NCI-H2227 (cell line): ENCODE measurements at regions not wholly inside any gene's neighbourhood (a gene's known extent, or its start where the extent isn't known, plus 50 kb on each side); places are given as distances from the start of the nearest gene placed in this dataset.

ENCODE experiments used
- DNase-seq: peaks from one replicate; lab custom pipeline; 2025; ENCODE audit not compliant: unreplicated experiment; lab: John Stamatoyannopoulos, UW

- DNase-seq, result peak; percentile 38
Observed at GRCh38 chr7:98565103-98565502, 52.0 kb upstream of the NPTX2 start.

GRCh38 chr7:98562871-98563495 lies 54.1 kb upstream of the NPTX2 start:
- no peak for DNase-seq

DNA sequence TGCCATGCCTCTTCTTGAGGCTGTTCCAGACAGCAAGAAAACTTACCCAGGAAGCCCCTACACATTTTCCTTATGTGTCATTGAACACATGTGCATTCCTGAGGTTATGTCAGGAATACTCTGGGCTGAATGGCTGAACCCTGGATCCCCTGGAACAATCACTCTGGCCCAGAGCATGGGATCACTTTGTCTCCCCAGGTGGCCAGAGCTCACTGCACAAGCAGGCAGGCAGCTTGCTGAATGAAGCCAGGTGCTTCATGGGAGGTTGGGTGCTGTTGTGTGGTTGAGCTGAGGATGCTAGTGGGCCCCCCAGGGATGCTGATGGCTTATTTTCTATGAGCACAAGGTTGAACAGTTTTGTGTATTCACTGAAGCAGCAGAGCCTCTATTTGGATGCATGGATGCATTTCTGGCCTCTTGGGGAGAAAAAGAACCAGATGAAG lies 54.7 kb upstream of the NPTX2 start:
- no peak for DNase-seq

- DNase-seq, result peak; percentile 40
Observed at GRCh38 chr7:98559958-98560357, 57.1 kb upstream of the NPTX2 start.

DNA sequence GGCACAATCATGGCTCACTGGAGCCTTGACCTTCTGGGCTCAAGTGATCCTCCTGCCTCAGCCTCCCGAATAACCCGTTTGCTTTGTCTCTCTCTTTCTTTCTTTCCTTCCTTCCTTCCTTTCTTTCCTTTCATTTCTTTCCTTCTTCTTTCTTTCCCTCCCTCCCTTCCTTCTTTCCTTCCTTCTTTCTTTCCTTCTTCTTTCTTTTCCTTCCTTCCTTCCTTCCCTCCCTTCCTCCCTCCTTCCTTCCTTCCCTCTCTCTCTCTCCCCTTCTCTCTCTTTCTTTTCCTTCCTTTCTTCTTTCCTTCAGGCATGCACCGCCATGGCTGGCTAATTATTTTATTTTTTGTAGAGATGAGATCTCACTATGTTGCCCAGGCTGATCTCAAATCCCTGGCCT lies 57.9 kb upstream of the NPTX2 start:
- DNase-seq, result no peak

DNA sequence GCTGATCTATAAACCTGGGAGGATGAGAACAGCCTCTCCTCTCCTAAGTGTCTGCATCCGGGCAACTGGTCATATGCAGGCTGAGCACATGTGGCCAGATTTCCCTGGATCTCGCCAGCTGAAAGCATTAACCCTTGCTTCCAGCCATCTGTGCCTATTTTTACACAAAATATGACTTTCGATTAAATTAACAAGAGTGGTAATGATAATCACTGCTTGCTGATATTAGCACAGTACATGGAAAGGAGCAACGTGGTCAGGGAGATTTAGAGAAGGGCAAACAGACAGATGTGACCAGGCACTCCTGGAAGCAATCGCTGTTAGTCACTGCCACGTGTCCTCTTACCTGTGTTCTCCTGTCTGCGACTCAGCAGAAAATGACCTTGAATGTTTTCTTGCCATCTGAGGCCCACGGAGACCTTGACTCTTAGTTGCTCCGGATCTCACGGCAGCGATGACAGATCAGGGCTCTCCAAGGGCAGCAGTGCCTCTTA lies 59.5 kb upstream of the NPTX2 start:
- DNase-seq, result peak; percentile 47

GRCh38 chr7:98556288-98556687 lies 60.8 kb upstream of the NPTX2 start:
- no peak for DNase-seq

DNA sequence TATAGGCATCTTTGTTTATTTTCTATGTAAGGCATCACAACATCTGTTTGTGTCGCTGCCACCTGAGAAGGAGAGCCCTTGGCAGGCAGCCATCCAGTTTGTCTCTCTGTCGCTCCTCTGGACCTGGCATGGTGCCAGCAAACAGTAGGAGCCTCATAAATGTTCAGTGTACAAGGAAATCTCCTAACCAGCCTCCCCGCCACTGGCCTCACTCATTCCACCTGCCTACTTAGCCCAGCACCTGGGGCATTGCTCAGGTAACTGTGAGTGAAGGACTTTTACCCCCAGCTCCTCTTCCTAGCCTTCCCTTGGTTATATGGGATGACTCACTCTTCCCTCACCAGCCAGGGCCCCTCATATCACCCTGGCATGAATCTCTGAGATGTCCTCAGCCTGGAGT lies 61.7 kb upstream of the NPTX2 start:
- DNase-seq, result no peak

DNA sequence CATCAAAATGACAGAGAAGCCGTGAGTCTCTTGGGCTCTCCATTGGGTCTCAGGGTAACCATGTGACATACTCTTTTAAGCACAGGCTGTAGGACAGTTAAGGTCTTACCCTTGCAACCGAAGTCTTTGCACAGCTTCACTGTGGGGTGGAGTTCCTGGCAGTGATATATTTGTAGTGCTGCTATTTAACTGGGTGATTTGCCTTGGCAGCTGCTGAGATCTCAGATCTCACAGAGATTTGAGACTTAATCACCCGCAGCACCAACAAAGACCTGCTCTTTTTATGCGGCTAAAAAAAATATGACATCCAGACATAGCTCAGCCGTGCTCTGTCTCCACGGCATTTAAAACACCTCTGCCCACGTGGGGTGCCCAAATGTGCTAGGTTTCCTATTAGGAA lies 63.4 kb upstream of the NPTX2 start:
- no peak for DNase-seq

- DNase-seq, result no peak
Observed at GRCh38 chr7:98551611-98552273, 65.3 kb upstream of the NPTX2 start.

- DNase-seq, result no peak
Observed at GRCh38 chr7:98548971-98549370, 68.1 kb upstream of the NPTX2 start.

DNA sequence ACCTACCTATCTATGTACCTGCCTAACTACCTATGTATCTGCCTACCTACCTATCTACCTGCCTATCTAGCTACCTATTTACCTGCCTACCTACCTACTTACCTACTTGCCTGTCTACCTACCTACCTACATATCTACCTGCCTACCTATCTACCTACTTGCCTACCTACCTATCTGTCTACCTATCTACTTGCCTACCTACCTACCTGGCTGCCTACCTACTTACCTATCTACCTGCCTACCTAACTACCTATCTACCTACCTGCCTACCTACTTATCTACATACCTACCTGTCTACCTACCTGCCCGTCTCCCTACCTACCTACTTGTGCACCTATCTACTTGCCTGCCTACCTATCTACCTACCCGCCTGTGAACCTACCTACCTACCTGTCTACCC lies 68.7 kb upstream of the NPTX2 start:
- DNase-seq, result no peak

DNA sequence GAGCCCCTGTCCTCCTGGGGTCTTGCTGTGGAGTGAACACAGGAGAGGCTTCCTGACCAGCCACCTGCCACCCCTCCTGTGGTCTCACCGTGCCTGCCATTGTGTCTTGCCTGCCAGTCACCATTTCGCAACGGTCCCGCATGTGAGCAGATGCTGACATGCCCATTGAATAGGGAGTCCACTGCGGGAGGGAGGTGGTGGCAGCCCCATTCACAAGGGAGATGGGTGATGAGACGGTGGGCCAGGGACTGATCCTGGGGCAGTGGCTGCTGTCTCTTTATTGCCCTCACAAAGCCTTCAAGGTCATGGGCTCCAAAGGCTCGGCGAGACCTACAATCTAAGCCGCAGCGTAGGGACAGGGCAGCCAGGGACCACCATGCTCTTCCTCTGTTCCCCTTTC lies 76.0 kb upstream of the NPTX2 start:
- no peak for DNase-seq

- no peak for DNase-seq
Observed at GRCh38 chr7:98539865-98540264, 77.2 kb upstream of the NPTX2 start.

GRCh38 chr7:98536803-98537202 lies 80.3 kb upstream of the NPTX2 start:
- DNase-seq, result no peak

DNA sequence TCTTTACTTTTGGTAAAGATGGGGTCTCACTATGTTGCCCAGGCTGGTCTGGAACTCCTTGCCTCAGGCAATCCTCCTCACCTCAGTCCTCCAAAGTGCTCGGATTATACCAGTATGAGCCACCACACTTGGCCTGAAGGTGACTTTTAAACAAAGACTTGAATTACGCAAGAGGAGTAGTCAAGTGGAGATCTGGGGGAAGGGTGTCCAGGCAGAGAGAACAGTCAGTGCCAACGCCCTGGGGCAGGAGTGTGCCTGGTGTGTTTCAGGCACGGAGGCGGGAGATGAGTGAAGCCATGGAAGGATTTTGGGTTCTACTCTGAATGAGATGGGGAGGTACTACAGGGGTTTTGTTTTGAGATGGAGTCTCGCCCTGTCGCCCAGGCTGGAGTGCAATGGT lies 82.6 kb upstream of the NPTX2 start:
- no peak for DNase-seq

DNA sequence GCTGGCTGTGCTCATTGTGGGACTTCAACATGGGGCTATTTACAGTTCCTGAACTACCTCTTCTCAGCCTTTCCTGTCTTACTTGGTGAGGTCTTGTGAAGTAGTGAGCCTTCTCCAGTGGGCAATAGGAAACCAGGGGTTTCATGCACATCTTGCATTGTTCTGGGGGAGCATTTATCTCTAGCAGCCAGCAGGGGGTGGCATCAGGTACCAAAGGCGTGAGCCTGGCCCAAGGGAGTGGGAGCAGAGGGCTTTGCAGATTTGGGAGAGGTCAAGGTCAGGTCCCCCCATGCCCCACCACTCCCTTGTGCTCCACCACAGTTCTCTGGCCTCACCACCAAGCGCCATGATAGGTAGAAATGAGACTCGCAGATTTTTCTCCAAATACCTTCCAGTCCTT lies 85.4 kb upstream of the NPTX2 start:
- no peak for DNase-seq

GRCh38 chr7:98528079-98528478 lies 89.0 kb upstream of the NPTX2 start:
- no peak for DNase-seq

DNA sequence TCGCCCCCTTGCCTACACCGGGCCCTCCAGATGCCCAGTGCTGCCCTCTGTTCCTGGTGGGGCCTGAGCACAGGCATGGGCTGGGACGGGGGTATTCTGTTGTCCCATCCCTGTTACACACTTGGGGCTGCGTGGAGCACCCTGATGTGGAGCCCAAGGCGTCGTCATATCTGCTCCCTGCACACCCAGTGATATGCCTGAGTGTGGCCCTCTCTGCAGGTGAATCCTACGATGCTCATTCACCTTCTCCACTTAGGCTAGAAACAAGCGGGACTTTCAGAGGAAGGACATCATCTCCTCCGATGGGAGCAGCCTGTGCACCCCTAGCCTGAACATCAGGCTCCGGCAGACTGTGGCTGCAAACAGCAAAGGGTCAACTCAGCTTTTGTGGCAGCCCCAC lies 91.0 kb upstream of the NPTX2 start:
- no peak for DNase-seq

GRCh38 chr7:98521089-98521692 lies 95.9 kb upstream of the NPTX2 start:
- DNase-seq, result no peak

GRCh38 chr7:98520356-98520951 lies 96.6 kb upstream of the NPTX2 start:
- DNase-seq, result no peak
